Right renal pelvis (tissue), 4 donors: ENCODE measurements at regions not wholly inside any gene's neighbourhood (a gene's known extent, or its start where the extent isn't known, plus 50 kb on each side); places are given as distances from the start of the nearest gene placed in this dataset.

Experiments used
- DNase-seq, 4 donors: peaks; one replicate each; pipeline ENCODE4 v3.0.0-alpha.2; 2013; ENCODE audit warnings: low read depth in 4 of 4, low spot score in 3 of 4, missing footprints in 1 of 4

DNA sequence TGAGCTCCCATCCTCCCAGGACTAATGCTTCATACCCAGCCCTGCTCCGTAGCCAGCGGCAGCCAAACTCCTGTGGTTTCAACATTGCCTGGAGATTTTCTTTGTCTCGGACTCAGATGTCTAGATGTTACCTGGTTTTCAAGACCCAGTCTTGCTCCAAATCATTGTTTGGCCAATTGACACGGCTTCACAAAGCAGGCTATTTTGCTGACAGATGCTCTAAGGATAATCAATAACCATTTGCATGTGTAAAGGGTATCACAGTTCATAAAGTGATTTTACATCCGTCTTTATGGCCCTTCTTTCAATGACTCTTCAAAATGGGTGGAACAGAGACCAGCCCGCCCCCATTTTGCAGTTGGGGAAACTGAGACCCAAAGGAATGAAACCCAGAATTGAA is 153.4 kb downstream of the SALL1 start:
- no peak for DNase-seq

DNA sequence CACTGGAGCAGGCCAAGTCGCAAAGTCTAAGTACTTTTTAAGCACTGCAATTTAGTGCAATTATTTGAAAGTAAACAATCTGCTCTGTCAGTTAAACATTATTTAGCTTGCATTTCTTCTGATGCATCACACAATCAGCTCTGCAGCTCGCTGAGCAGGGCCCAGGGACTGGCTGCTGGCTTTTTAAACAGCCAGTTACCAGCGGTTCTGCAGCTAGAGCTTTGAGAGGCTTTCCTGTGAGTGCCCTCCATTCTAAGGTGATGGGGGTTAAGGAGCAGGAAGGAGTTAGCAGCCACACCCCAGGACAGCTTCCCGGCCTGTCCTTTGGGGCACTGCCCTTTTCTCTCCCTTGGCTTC is 154.3 kb downstream of the SALL1 start:
- no peak for DNase-seq

DNA sequence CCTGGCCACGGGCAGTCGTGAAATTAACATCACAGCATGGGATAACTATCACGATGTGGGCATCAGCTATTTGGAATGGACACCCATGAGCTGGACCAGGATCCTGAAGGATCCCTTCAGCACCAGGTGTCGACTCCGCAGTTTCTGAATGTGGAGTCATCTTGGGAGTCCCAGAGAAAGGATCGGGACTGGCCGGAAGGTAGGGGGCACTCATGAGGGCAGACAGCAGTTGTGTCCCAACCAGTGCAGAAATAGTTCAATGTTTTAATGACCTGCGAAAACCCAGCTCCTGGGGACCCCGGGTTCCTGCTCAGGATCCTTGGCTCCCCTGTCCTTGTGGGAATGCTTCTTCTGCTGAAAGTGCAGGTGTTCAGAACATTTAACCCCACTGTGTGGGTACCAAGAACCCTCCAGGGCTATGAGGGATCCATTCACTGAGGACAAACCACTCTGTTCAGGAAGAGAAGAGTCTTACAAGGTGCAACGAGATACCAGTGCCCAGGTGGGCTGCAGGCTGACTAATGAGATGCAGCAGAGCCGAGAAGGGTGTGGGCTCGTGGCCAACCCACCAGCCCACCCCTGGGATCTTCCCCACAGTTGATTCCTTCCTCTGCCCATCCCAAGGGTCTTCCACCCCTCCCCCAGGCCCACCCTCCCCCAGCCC is 154.8 kb downstream of the SALL1 start:
- DNase-seq: no peak

DNA sequence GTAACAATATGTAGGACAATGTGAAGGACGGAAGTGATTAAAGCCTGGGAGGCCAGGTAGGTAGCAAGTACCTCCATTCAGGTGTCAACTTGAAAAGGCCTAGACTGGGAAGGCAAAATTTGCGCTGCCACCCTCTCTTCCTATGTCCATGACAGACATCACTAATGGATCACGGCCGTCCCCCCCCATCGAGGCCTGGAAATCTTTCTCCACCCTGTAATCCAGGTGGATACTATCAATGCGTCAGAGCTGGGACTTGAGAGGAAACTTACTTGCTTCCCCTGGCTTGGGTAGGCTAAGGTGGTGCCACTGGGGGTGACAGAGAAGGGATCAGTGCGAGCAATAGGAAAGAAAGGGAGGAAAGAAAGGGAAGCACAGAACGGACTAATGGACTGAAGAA is 156.1 kb downstream of the SALL1 start:
- no peak for DNase-seq

DNA sequence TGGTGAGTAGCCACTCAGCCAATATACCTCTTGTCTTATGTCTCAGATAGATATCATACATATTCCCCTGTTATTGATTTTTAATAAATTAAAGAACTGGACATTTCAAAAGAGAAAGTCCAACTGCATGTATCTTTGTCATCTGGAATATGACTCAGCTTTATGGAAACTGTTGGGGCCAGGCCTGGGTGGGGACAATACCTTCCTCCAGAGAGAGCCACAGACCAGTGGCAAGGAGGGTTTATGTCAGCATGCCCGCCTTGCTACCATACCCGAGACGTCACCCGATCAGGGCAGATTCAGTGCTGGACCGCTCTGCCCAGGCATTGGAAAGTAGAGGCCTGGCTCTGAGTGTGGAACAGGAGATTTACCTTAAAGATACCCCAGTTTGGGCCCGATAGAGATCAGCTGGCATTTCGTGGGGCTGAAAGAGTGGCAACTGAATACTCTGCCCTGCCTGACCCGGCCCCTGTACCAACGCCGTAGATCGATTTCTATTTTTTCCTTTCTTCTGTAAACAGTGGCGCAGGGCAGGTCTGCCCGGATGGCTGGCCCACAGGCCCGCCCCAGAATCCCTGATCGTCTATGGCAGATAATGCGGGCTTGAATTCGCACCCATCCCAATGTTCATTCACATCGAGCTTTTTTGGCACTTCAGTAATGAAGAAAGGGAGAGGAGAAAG is 158.6 kb downstream of the SALL1 start:
- no peak for DNase-seq

DNA sequence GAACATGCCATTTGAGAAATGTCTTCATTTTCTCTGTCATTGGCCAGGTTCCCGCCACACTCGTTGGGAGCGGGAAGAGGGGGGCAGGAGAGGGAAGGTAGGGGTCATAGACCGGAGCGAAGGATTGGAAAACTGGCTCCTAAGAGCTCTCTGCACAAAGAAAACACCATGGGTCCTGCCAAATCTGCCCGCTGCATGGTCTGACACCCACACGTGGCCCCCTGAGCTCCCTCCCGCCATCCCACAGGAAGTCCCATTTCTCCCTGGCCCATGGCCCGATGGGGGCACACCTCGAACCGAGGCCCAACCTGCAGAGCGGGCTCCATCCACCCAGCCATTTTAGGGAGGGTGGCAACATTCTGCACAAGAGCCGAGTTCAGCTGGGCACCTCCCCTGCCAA is 159.6 kb downstream of the SALL1 start:
- DNase-seq: no peak

GRCh38 chr16:50991006-50991405 is 160.1 kb downstream of the SALL1 start:
- no peak for DNase-seq

DNA sequence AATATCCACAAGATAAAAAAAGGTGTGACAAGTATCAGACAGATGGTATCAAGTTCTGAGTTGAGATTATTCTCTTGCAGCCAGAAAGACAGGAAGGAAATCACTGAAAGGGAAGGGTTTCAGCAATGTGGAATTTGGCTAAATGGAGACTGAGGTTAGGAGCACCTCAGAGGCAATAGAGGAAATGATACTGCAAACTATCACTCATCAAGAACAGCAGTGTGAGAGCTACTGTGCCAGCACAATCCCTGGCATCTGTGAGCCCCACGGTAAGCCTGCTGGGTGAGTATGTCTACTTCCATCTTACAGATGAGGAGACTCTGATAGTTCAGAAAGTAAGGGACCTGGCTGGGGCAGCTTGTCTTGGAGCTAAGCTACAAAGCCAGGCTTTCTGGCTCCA is 162.0 kb downstream of the SALL1 start:
- no peak for DNase-seq

DNA sequence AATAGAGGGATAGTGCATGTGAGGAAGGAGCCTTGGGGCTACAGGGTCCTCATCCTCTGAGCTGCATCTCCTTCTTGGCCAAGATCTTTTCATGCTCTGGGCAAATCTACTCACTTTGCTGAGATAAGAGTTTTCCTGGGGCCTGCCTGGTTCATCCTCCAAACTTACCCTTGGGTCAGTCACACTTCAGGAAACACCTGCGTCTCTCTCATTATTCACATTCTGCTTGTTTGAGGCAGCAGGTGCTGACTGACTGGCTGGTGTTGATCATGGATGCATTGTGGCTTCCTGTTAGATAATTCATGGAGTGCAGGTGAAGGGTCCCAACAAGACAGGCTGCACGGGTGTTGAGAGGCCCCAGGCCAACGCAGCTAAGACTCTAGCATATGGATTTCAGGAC is 162.6 kb downstream of the SALL1 start:
- DNase-seq: no peak

DNA sequence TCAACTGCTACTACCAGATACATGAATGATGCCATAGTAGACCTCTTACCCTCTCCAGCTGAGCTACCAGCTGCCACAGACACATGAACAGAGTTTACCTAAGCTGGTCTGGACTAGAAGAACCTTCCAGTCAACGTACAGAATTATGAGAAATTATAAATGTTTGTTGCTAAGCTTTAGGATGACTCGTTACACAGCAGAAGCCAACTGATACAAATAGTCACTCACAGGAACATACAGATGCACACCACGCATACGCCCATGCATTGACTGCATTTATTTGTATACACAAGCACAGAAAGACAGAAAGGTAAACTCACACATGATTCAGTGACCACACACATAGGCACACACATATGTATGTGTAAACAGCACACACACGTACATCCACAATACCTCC is 164.6 kb downstream of the SALL1 start:
- DNase-seq: no peak

- no peak for DNase-seq
These were observed 165.3 kb downstream of the SALL1 start for GRCh38 chr16:50985733-50986132.

DNA sequence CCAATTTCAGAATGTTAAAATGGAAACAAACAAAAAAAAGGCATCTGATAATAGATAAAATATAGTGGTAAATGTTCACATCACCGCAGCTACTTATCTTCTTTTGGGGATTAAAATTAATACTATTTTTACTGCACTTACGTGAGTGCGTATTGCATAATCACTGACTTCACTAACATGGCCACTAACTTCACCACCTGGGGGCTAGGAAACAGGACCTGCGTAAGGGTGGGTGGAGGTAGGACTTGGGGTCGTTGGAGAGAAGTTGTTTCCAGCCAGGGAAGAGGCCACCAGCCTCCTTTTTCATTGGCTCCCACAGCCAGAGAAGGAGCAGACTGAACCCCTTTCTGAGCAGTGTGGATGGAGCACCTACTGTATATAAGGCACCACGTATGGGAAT is 166.4 kb downstream of the SALL1 start:
- no peak for DNase-seq

GRCh38 chr16:50982808-50983207 is 168.3 kb downstream of the SALL1 start:
- no peak for DNase-seq

DNA sequence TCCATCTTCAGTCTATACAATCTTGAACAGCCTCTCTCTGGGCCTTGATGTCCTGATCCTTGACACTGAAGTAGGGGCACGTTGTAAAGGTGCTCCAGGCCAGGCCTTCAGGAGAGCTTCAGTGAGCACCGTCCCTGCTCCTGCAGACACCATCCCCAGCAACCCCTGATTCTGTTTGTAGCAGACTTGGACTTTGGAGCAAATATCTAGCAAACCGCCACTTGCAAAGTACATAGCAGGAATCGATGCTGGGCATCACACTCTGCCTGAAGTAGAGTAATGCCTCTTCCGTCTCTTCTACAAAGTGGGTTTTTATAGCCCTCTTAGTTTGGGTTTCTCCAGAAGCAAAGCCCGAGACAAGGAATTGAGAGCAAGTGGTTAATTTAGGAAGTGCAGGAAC is 169.1 kb downstream of the SALL1 start:
- no peak for DNase-seq

DNA sequence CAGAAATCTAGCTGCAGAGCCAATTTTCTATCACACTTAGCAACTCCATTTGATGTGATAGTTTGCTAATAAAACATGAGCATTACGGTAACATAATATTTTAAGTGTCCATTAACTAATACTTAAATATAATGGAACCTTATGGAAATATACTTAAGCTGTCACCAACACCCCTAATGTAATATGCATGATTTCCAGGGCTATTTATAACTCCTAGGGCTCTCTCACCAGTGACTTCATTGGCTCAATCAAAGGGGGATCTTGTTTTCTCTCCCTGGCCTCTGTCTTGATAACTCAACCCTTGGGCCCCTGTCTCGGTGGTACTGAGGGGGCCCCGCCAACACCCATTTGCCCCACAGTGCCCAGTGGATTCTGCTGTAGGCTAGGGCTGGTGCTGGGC is 170.4 kb downstream of the SALL1 start:
- no peak for DNase-seq

DNA sequence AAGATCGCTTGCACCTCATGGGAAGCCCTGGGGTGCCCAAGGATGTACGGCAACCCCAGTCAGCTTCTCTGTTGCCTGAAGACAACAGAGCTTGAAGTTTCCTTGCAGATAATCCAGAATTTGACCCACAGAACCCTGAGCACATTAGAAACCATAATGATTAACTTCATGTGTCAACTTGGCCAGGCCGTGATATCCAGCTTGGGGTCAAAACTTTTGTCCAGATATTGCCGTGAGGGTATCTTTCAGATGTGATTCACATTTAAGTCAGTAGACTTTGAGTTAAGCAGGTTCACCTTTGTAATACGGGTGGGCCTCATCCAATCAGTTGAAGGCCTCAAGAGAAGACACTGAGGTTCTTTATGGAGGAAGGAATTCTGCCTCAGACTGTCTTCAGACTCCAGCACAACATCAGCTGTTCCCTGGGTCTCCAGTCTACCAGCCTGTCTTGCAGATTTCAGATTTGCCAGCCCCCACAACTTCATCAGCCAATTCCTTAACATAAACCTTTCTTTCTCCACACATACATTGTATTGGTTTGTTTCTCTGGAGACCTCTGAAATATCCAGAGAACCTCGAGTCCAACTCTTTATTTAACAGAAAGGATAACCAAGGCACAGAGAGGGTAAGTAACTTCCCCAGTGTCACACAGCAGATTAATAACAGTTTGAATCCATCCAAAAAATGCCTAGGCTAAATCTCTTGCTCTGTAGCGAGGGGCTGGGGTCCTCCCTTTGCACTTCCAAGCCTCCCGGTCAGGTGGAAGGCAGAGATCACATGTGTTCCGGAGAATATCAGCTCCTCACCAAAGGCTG is 171.1 kb downstream of the SALL1 start:
- DNase-seq: no peak

DNA sequence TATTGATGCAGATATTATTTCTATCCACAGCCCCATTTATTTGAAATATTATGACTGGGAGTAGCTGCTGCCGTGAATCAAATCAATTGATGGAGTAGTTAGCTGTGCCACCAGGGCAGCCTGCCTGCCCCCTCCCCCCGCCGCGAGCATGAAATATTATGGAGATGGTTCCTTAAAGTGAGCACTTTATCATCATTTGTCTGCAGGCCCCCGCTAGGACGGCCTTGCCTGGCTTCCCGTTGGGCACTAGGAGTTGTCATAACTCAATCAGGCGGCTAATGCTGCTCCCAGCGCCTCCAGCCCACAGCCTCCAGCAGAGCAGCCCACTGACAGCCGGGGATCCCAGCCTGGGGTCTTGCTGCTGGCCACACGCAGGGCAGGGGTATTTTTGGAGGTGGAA is 173.9 kb downstream of the SALL1 start:
- DNase-seq: no peak

DNA sequence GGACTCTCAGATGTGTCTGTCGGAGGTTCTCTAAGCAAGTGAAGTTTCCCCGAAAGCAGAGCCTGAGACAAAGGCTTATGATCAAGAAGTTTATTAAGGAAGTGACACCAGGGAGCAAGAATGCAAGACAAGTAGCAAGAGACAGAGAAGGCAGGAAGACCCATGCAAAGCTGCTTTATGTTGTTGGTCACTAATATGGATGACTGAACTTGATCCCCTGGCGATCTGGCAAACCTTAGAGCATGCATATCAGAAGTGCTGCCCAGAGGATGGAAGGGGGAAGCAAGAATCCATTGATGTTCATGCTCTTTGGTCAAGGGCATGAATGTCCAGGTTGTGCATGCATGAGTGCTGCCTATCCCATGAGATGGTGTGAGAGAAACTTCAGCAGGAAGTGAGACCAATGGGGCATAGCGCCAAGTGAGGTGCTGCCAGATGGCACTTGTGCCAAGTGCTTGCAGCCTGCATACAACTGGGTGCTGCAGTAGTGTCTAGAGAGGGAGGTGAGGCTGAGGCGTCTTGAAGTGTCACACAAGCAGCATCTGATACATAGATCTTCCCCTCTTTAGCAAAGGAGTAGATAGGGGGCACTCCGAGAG is 176.5 kb downstream of the SALL1 start:
- DNase-seq: no peak

- no peak for DNase-seq
These were observed 178.2 kb downstream of the SALL1 start for GRCh38 chr16:50972876-50973275.

DNA sequence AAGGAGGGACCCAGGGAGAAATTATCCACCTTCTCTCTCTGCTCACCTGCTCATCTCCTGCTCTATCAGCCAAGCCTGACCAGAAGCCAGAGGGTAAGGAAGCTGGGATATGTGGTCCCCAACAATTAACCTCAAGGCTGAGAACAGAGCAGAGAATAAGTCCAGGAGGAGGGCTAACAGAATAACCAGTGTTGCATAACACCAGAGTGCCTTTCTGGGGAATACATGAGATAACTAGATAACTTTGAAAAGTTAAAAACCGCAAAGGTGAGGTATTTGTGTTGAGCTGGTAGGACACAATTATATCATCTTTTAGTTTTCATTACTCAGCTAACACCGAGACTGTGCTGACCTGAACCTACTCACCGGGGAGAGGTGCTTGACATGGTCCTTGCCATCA is 180.8 kb downstream of the SALL1 start:
- DNase-seq: no peak

DNA sequence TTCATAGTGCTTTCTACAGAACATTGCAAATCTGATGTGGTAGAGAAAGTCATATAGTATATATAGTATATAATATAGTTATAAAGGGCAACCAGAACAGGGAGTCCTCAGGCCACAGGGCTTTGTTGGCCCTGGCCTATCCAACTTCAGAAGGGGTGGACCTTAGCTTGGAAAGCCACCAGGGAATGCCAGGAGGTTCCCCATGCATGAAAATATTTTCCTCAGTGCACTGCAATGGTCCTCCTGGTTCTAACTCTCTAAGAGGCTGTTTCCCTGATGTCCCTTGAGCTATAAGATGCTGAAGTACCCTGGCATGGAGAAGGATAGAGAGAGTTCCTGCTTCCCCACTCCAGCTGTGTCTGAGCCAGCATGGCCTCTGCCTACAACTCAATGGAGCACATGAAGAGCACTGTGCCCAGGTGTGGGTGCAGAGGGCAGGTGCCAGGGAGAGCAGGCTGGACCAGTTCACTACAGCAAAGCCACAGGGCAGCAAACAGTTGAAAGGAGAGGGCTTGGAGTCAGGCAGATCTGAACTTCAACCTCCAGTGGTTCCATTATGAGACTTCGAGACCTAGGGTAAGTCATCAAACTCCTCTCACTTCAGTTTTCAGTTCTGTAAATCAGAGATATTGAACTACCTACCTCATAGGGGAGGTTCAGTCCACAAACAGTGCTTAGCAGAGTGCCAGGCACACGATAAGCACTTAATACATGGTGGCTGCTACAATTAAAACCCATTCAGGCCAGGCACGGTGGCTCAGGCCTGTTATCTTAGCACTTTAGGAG is 183.1 kb downstream of the SALL1 start:
- no peak for DNase-seq
